Chondrocyte (in vitro differentiated cells): ENCODE measurements at regions not wholly inside any gene's neighbourhood (a gene's known extent, or its start where the extent isn't known, plus 50 kb on each side); places are given as distances from the start of the nearest gene placed in this dataset.
A peak's percentile ranks its signal among the peaks of the same experiment; 100 is the strongest.

ENCODE experiments used
- DNase-seq: peaks from one replicate; pipeline ENCODE4 v3.0.0; 2021; ENCODE audit warnings: mixed read lengths, low spot score
- H3K27ac Mint-ChIP-seq: one replicate; pipeline ENCODE4 v1.8.0; 2021; ENCODE audit warnings: mild to moderate bottlenecking, moderate library complexity, mixed read lengths; ENCODE audit not compliant: unreplicated experiment
- H3K27me3 Mint-ChIP-seq: 2 replicates; pipeline ENCODE4 v1.8.0; 2021; ENCODE audit warnings: low read depth, mixed read lengths
- H3K36me3 Mint-ChIP-seq: 2 replicates; pipeline ENCODE4 v1.8.0; 2021; ENCODE audit warnings: low read depth, mixed read lengths
- H3K4me1 Mint-ChIP-seq: 2 replicates; pipeline ENCODE4 v1.8.0; 2021; ENCODE audit warnings: low read depth, mild to moderate bottlenecking, mixed read lengths
- H3K4me3 Mint-ChIP-seq: one replicate; pipeline ENCODE4 v1.8.0; 2021; ENCODE audit warnings: mild to moderate bottlenecking, moderate library complexity, mixed read lengths; ENCODE audit not compliant: unreplicated experiment
- H3K9me3 Mint-ChIP-seq: 2 replicates; pipeline ENCODE4 v1.8.0; 2021; ENCODE audit warnings: low read depth, mixed read lengths
- CTCF ChIP-seq: fragments of 200-600 bp; sonication (generic); IDR thresholded peaks from 2 replicates; pipeline ENCODE4 v1.5.0; 2021; ENCODE audit warnings: antibody characterized with exemption, mild to moderate bottlenecking, moderate library complexity

- peaks cover 24% of the 10 kb centered on the region for H3K4me1 Mint-ChIP-seq
- no peak overlapping the region for H3K27ac Mint-ChIP-seq
- H3K36me3 Mint-ChIP-seq: peaks cover 3% of the 10 kb centered on the region
- no peaks in the 10 kb centered on the region for H3K27me3 Mint-ChIP-seq
- no peak for TF ChIP-seq CTCF
- no peak for DNase-seq
- H3K4me3 Mint-ChIP-seq: no peak overlapping the region
- H3K9me3 Mint-ChIP-seq: no peaks in the 10 kb centered on the region
Observed at GRCh38 chr6:144647406-144647964, 362.4 kb downstream of the UTRN start.

GRCh38 chr6:144647971-144648651, 363.0 kb downstream of the UTRN start:
- Mint-ChIP-seq H3K36me3 (peaks cover 3% of the 10 kb centered on the region), H3K27me3 (no peaks in the 10 kb centered on the region), H3K27ac (no peak overlapping the region), H3K4me1 (peaks cover 24% of the 10 kb centered on the region), H3K4me3 (no peak overlapping the region), H3K9me3 (no peaks in the 10 kb centered on the region)
- DNase-seq: no peak
- TF ChIP-seq CTCF: peak; percentile 69

DNA sequence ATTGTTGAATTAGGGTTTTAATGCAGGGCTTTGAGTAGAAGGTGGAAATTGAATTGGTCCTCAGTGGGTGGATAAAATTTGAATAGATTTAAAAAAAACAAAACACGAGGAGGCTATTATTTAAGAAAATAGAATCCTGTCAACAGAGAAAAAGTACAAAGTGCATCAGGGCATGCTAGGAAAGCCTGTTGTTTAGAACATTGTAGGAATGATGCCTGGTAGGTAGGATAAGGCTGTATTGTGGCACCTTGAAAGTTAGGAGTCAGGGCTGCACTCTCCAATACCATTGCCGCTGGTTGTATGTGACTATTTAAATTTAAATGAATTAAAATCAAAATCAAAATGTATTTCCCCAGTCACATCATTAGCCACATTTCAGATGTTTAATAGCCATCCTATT, 363.9 kb downstream of the UTRN start:
- Mint-ChIP-seq H3K27ac (no peak overlapping the region), H3K36me3 (peaks cover 3% of the 10 kb centered on the region)

GRCh38 chr6:144651234-144651633, 366.1 kb downstream of the UTRN start:
- Mint-ChIP-seq H3K27me3 (no peaks in the 10 kb centered on the region), H3K27ac (no peak overlapping the region), H3K4me1 (peaks cover 18% of the 10 kb centered on the region), H3K36me3 (peaks cover 3% of the 10 kb centered on the region), H3K4me3 (no peak overlapping the region), H3K9me3 (no peaks in the 10 kb centered on the region)
- DNase-seq: no peak
- no peak for TF ChIP-seq CTCF

More for the DNA sequence above, 363.9 kb downstream of the UTRN start:
- Mint-ChIP-seq H3K4me3 (no peak overlapping the region), H3K4me1 (peaks cover 24% of the 10 kb centered on the region), H3K27me3 (no peaks in the 10 kb centered on the region), H3K9me3 (no peaks in the 10 kb centered on the region)
- DNase-seq: no peak
- no peak for TF ChIP-seq CTCF

- peaks cover 3% of the 10 kb centered on the region for H3K36me3 Mint-ChIP-seq
- H3K27ac Mint-ChIP-seq: no peak overlapping the region
- no peak overlapping the region for H3K4me3 Mint-ChIP-seq
- no peaks in the 10 kb centered on the region for H3K27me3 Mint-ChIP-seq
- H3K4me1 Mint-ChIP-seq: peaks cover 10% of the 10 kb centered on the region
- no peaks in the 10 kb centered on the region for H3K9me3 Mint-ChIP-seq
- TF ChIP-seq CTCF: no peak
- no peak for DNase-seq
Observed at GRCh38 chr6:144652292-144652891, 367.3 kb downstream of the UTRN start.
